Spleen (tissue), 7 donors: ENCODE measurements at regions not wholly inside any gene's neighbourhood (a gene's known extent, or its start where the extent isn't known, plus 50 kb on each side); places are given as distances from the start of the nearest gene placed in this dataset.

Experiments used
- POLR2AphosphoS5 ChIP-seq, 3 donors: sonication (generic); formaldehyde crosslinking; IDR thresholded peaks; one replicate each; pipeline ENCODE4 v1.5.1; 2017; ENCODE audit warnings: antibody characterized with exemption in 3 of 3
- TF ChIP-seq, protein P1 (sequence below), 11 experiments: fragments of 200-600 bp in 7 of 11; fragments of 450-650 bp in 4 of 11; sonication (generic) in 4 of 11; IDR thresholded peaks in 8 of 11; conservative IDR thresholded peaks in 3 of 11; 1 replicate in 7 of 11; 2 replicates in 4 of 11; pipeline versions ENCODE4 v1.4.0 to v1.8.0; 2016 to 2021; ENCODE audit warnings: antibody characterized with exemption in 11 of 11, inconsistent platforms in 4 of 11, mild to moderate bottlenecking in 1 of 11
- donor health status: DM: no; HTN: no; CAD: no; lungs with moderate emphysema.
- donor health status: DM: no; HTN: no; CAD: no.
- donor health status: DM: no; HTN: no; CAD: no.

DNA sequence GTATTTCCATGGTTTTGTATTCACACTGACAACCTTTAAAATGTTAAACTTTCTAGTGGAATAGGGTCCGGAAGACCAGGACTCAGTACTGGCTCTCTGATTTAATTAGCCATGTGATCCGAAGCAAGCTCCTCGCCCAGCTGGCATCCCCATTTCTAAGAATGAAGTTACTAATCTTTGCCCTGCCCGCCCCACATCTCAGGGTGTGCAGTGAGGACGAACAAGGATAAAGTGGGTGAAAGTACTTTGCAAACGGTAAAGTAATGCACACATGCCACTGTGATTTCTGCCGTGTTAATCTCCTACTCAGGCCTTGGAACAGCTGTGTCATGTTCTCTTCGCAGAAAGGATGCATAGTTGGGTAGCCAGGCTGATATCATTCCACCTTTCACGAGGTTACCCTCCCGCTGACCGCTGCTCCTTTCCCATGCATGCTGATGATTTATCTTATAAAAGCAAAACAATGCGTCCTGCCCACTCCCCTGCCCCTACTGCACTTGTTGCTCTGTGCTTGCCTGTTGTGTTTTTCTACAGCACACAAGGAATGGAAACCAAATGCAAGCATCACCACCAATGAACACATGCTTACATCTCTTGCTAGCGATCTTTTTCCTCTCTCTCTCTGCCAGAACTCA is 539.0 kb downstream of the EFNB2 start:
- TF ChIP-seq, protein P1, sequence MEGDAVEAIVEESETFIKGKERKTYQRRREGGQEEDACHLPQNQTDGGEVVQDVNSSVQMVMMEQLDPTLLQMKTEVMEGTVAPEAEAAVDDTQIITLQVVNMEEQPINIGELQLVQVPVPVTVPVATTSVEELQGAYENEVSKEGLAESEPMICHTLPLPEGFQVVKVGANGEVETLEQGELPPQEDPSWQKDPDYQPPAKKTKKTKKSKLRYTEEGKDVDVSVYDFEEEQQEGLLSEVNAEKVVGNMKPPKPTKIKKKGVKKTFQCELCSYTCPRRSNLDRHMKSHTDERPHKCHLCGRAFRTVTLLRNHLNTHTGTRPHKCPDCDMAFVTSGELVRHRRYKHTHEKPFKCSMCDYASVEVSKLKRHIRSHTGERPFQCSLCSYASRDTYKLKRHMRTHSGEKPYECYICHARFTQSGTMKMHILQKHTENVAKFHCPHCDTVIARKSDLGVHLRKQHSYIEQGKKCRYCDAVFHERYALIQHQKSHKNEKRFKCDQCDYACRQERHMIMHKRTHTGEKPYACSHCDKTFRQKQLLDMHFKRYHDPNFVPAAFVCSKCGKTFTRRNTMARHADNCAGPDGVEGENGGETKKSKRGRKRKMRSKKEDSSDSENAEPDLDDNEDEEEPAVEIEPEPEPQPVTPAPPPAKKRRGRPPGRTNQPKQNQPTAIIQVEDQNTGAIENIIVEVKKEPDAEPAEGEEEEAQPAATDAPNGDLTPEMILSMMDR (IDR thresholded peaks at IDR 0.05 in 8 of 11, conservative IDR thresholded peaks at IDR 0.05 in 3 of 11): no peak
- no peak for TF ChIP-seq POLR2AphosphoS5 (IDR thresholded peaks at IDR 0.05)
